Astrocyte (in vitro differentiated cells and primary cell): ENCODE measurements at regions not wholly inside any gene's neighbourhood (a gene's known extent, or its start where the extent isn't known, plus 50 kb on each side); places are given as distances from the start of the nearest gene placed in this dataset.

ENCODE experiments used
- DNase-seq: peaks from one replicate; pipeline ENCODE4 v3.0.0-alpha.2; 2010; ENCODE audit warnings: low read depth
- FAIRE-seq: peaks from 2 replicates; lab custom pipeline; 2011; peaks lifted over from hg19 to GRCh38; lab: Jason Lieb, UNC
- H2AFZ ChIP-seq: 2 replicates; pipeline ENCODE4 v1.6.0; 2012; ENCODE audit warnings: low read depth, low read length, inconsistent platforms
- H3K27ac ChIP-seq: 2 replicates; pipeline ENCODE4 v1.5.1; 2011; ENCODE audit warnings: low read depth, low read length, inconsistent platforms
- H3K27me3 ChIP-seq: 2 replicates; pipeline ENCODE4 v1.6.0; 2011; ENCODE audit warnings: low read length, inconsistent platforms; ENCODE audit not compliant: insufficient read depth
- H3K36me3 ChIP-seq: 2 replicates; pipeline ENCODE4 v1.5.1; 2011; ENCODE audit warnings: low read length, inconsistent platforms; ENCODE audit not compliant: insufficient read depth
- H3K4me1 ChIP-seq: 2 replicates; pipeline ENCODE4 v1.5.1; 2011; ENCODE audit warnings: low read length, inconsistent platforms; ENCODE audit not compliant: insufficient read depth
- H3K4me2 ChIP-seq: 2 replicates; pipeline ENCODE4 v1.6.0; 2012; ENCODE audit warnings: low read length, inconsistent platforms
- H3K4me3 ChIP-seq: 2 replicates; pipeline ENCODE4 v1.5.1; 2011; ENCODE audit warnings: low read depth, mild to moderate bottlenecking, low read length, inconsistent platforms; ENCODE audit not compliant: insufficient read depth
- H3K79me2 ChIP-seq: 2 replicates; pipeline ENCODE4 v1.6.0; 2012; ENCODE audit warnings: mild to moderate bottlenecking, low read length, inconsistent platforms; ENCODE audit not compliant: insufficient read depth
- H3K9ac ChIP-seq: 2 replicates; pipeline ENCODE4 v1.6.0; 2012; ENCODE audit warnings: mild to moderate bottlenecking, low read length, inconsistent platforms
- H3K9me3 ChIP-seq: 2 replicates; pipeline ENCODE4 v1.5.1; 2012; ENCODE audit warnings: low read depth, mild to moderate bottlenecking, low read length, inconsistent platforms; ENCODE audit not compliant: insufficient read depth
- H4K20me1 ChIP-seq: 2 replicates; pipeline ENCODE4 v1.6.0; 2012; ENCODE audit warnings: low read length, inconsistent platforms; ENCODE audit not compliant: insufficient read depth
- H3K27ac Mint-ChIP-seq: one replicate; pipeline ENCODE4 v1.8.0; 2021; ENCODE audit warnings: mild to moderate bottlenecking, mixed read lengths; ENCODE audit not compliant: unreplicated experiment
- H3K27me3 Mint-ChIP-seq: one replicate; pipeline ENCODE4 v1.8.0; 2021; ENCODE audit warnings: low read depth, mixed read lengths; ENCODE audit not compliant: unreplicated experiment
- H3K36me3 Mint-ChIP-seq: one replicate; pipeline ENCODE4 v1.8.0; 2021; ENCODE audit warnings: low read depth, mixed read lengths; ENCODE audit not compliant: unreplicated experiment
- H3K4me1 Mint-ChIP-seq: one replicate; pipeline ENCODE4 v1.8.0; 2021; ENCODE audit warnings: low read depth, mixed read lengths; ENCODE audit not compliant: unreplicated experiment
- H3K4me3 Mint-ChIP-seq: one replicate; pipeline ENCODE4 v1.8.0; 2021; ENCODE audit warnings: mild to moderate bottlenecking, moderate library complexity, mixed read lengths; ENCODE audit not compliant: unreplicated experiment
- H3K9me3 Mint-ChIP-seq: one replicate; pipeline ENCODE4 v1.8.0; 2021; ENCODE audit warnings: mild to moderate bottlenecking, mixed read lengths; ENCODE audit not compliant: unreplicated experiment
- CTCF ChIP-seq: IDR thresholded peaks from 2 replicates; pipeline ENCODE4 v1.5.1; 2011; ENCODE audit warnings: low read depth, mild to moderate bottlenecking, inconsistent platforms, low read length, moderate library complexity; ENCODE audit not compliant: insufficient read depth
- EZH2 ChIP-seq: IDR thresholded peaks from 2 replicates; pipeline ENCODE4 v1.6.1; 2012; ENCODE audit warnings: mild to moderate bottlenecking, low read length, inconsistent platforms; ENCODE audit not compliant: insufficient read depth

DNA sequence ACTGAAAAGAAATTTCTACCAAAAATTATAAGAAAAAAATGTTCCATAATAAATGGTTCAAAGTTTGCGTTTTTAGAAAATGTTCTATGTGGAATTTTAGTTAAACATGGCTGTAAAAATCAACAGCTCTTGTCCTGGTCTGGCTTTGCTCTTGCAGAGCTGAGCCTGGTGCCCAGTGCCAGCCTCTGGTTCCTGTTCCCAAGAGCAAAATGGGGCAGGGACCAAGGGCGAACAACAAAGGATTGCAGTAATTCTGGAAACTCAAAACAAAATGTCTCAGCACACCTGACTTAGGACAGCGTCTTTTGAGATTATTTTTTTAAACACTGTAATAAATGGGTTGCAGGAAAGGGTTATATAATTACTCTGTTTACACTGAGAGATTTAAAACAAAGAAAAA, 174.7 kb downstream of the ANAPC1 start:
- Histone ChIP-seq H3K9ac (no peak overlapping the region), H3K4me3 (no peak overlapping the region), H3K4me2 (no peak overlapping the region), H3K4me1 (peaks cover 20% of the 10 kb centered on the region), H3K79me2 (no peaks in the 10 kb centered on the region), H3K27ac (no peak overlapping the region), H4K20me1 (no peaks in the 10 kb centered on the region), H2AFZ (no peak overlapping the region), H3K36me3 (no peaks in the 10 kb centered on the region), H3K9me3 (peaks cover 5% of the 10 kb centered on the region), H3K27me3 (peaks cover 10% of the 10 kb centered on the region)
- FAIRE-seq (no peak), DNase-seq (no peak)
- Mint-ChIP-seq H3K4me3 (no peak overlapping the region), H3K27ac (no peak overlapping the region), H3K9me3 (peaks cover 7% of the 10 kb centered on the region), H3K36me3 (peaks cover 5% of the 10 kb centered on the region), H3K4me1 (peaks cover 38% of the 10 kb centered on the region), H3K27me3 (peaks cover 7% of the 10 kb centered on the region)
- TF ChIP-seq EZH2 = no peak
- TF ChIP-seq CTCF = no peak

GRCh38 chr2:111710085-111710484, 173.9 kb downstream of the ANAPC1 start:
- Histone ChIP-seq H3K4me2 (no peak overlapping the region), H3K27ac (no peak overlapping the region), H3K4me1 (peaks cover 19% of the 10 kb centered on the region), H3K79me2 (no peaks in the 10 kb centered on the region), H2AFZ (no peak overlapping the region), H3K36me3 (no peaks in the 10 kb centered on the region), H3K9ac (no peak overlapping the region), H3K9me3 (peaks cover 5% of the 10 kb centered on the region), H3K27me3 (peaks cover 10% of the 10 kb centered on the region), H4K20me1 (no peaks in the 10 kb centered on the region), H3K4me3 (no peak overlapping the region)
- peaks cover 7% of the 10 kb centered on the region for H3K9me3 Mint-ChIP-seq
- H3K27me3 Mint-ChIP-seq = peaks cover 7% of the 10 kb centered on the region
- no peak for FAIRE-seq
- TF ChIP-seq CTCF = no peak
- no peak for TF ChIP-seq EZH2
- H3K4me1 Mint-ChIP-seq = peaks cover 41% of the 10 kb centered on the region
- no peak overlapping the region for H3K4me3 Mint-ChIP-seq
- DNase-seq = no peak
- H3K27ac Mint-ChIP-seq = no peak overlapping the region
- peaks cover 5% of the 10 kb centered on the region for H3K36me3 Mint-ChIP-seq

DNA sequence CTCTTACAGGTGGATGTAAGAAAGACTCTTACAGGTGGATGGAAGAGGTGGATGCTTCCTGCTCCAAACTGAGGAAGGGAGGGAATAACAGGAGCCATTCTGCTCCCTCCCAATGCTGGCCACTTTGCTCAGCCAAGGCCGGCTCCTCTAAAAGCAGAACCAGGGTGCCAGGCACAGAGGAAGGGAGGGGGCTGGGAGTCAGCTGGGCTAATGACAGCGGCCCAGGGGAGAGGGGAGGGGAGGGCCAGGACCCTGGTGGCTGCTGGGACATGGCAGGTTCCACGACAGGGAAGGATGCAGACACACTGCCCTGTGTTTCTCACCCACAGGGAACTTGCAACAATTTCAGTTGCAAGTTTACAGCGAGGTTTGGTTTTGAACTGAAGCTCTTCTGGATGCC, 173.4 kb downstream of the ANAPC1 start:
- Histone ChIP-seq H3K27ac (no peak overlapping the region), H3K9ac (no peak overlapping the region), H4K20me1 (no peaks in the 10 kb centered on the region), H3K4me1 (peaks cover 15% of the 10 kb centered on the region), H3K9me3 (peaks cover 5% of the 10 kb centered on the region), H3K79me2 (no peaks in the 10 kb centered on the region), H3K36me3 (no peaks in the 10 kb centered on the region), H2AFZ (no peak overlapping the region), H3K4me2 (no peak overlapping the region), H3K4me3 (no peak overlapping the region), H3K27me3 (peaks cover 10% of the 10 kb centered on the region)
- peaks cover 40% of the 10 kb centered on the region for H3K4me1 Mint-ChIP-seq
- TF ChIP-seq EZH2 (no peak), CTCF (no peak)
- H3K36me3 Mint-ChIP-seq = peaks cover 5% of the 10 kb centered on the region
- peaks cover 7% of the 10 kb centered on the region for H3K9me3 Mint-ChIP-seq
- peaks cover 7% of the 10 kb centered on the region for H3K27me3 Mint-ChIP-seq
- no peak overlapping the region for H3K27ac Mint-ChIP-seq
- FAIRE-seq (no peak), DNase-seq (no peak)
- no peak overlapping the region for H3K4me3 Mint-ChIP-seq
